NCI-H2196 treated with DMSO at 0.1 percent for 48 hours (cell line): ENCODE measurements at regions not wholly inside any gene's neighbourhood (a gene's known extent, or its start where the extent isn't known, plus 50 kb on each side); places are given as distances from the start of the nearest gene placed in this dataset.
"Not testable (repeated sequence)": the region's sequence is repeated elsewhere in the genome, so short reads cannot be mapped to it uniquely, and the experiment has no call there.

Experiments used
- DNase-seq: peaks from one replicate; lab custom pipeline; 2025; ENCODE audit not compliant: unreplicated experiment; lab: John Stamatoyannopoulos, UW

GRCh38 chr11:95652002-95652472 is 137.5 kb downstream of the FAM76B start:
- no peak for DNase-seq

GRCh38 chr11:95650276-95650675 is 139.3 kb downstream of the FAM76B start:
- DNase-seq, result no peak

GRCh38 chr11:95647871-95648270 is 141.7 kb downstream of the FAM76B start:
- DNase-seq, result no peak

GRCh38 chr11:95647355-95647754 is 142.2 kb downstream of the FAM76B start:
- DNase-seq, result no peak

GRCh38 chr11:95641495-95641894 is 148.1 kb downstream of the FAM76B start:
- DNase-seq, result no peak

- no peak for DNase-seq
Observed at GRCh38 chr11:95638501-95638900, 151.1 kb downstream of the FAM76B start.

- DNase-seq, result no peak
Observed at GRCh38 chr11:95625164-95625900, 164.2 kb downstream of the FAM76B start.

- DNase-seq, result no peak
Observed at GRCh38 chr11:95616256-95616804, 173.3 kb downstream of the FAM76B start.

- DNase-seq, result no peak
Observed at GRCh38 chr11:95611827-95612226, 177.8 kb downstream of the FAM76B start.

GRCh38 chr11:95610185-95610584 is 179.4 kb downstream of the FAM76B start:
- not testable (repeated sequence) for DNase-seq

- DNase-seq, result no peak
Observed at GRCh38 chr11:95608093-95608492, 181.5 kb downstream of the FAM76B start.

GRCh38 chr11:95606824-95607223 is 182.8 kb downstream of the FAM76B start:
- DNase-seq, result no peak

- DNase-seq, result no peak
Observed at GRCh38 chr11:95605271-95605940, 184.2 kb downstream of the FAM76B start.

GRCh38 chr11:95599959-95600586 is 189.5 kb downstream of the FAM76B start:
- DNase-seq, result no peak

- no peak for DNase-seq
Observed at GRCh38 chr11:95595973-95596489, 193.6 kb downstream of the FAM76B start.

GRCh38 chr11:95595541-95595940 is 194.0 kb downstream of the FAM76B start:
- no peak for DNase-seq

- no peak for DNase-seq
Observed at GRCh38 chr11:95593111-95593510, 196.5 kb downstream of the FAM76B start.

- DNase-seq, result no peak
Observed at GRCh38 chr11:95592471-95592870, 197.1 kb downstream of the FAM76B start.

GRCh38 chr11:95589893-95590612 is 199.5 kb downstream of the FAM76B start:
- DNase-seq, result no peak

- DNase-seq, result no peak
Observed at GRCh38 chr11:95588821-95589220, 200.8 kb downstream of the FAM76B start.

- DNase-seq, result no peak
Observed at GRCh38 chr11:95586661-95587060, 202.9 kb downstream of the FAM76B start.
